ENCODE measurements at regions not wholly inside any gene's neighbourhood (a gene's known extent, or its start where the extent isn't known, plus 50 kb on each side); places are given as distances from the start of the nearest gene placed in this dataset.
A peak's percentile ranks its signal among the peaks of the same experiment; 100 is the strongest.

- Histone ChIP-seq H3K36me3 (replicated peaks) (no peaks in the 10 kb centered on the region), H3K27me3 (replicated peaks) (no peaks in the 10 kb centered on the region), H3K27ac (peak overlapping the region; percentile 70), H3K4me3 (ENCODE audit: low read depth, low read length) (peak overlapping the region; percentile 32)
- no peak for TF ChIP-seq CTCF (IDR thresholded peaks at IDR 0.05; ENCODE audit: low read depth, low read length, missing control alignments)
- in situ Hi-C loops (cut with HindIII; ENCODE audit: low pct_ligation_motif_present, low sequenced_read_pairs): no loop called here
- no peak for DNase-seq
Observed at GRCh38 chr7:25852211-25852938, 299.6 kb upstream of the NFE2L3 start.

DNA sequence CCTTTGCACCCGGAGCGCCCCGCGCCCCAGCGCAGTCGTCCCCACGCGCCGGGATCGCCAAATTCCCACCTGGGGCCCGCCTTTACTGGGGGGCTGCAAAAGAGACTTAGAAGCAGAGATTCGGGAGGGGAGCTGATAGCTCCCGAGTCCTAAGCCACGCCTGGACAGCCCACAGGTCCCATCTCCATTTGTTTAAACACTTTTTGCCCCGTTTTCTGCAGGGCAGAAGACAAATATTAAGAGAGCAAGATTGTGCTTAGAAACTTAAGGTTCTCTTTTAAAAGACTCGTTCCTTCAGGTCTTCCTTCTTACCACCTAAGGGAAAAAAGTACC is 299.1 kb upstream of the NFE2L3 start:
- Histone ChIP-seq H3K27me3 (replicated peaks) (no peaks in the 10 kb centered on the region), H3K36me3 (replicated peaks) (no peaks in the 10 kb centered on the region), H3K27ac (peak overlapping the region; percentile 70), H3K4me3 (ENCODE audit: low read depth, low read length) (peak overlapping the region; percentile 32)
- in situ Hi-C loops (cut with HindIII; ENCODE audit: low pct_ligation_motif_present, low sequenced_read_pairs): no loop called here
- DNase-seq: no peak
- TF ChIP-seq CTCF (IDR thresholded peaks at IDR 0.05; ENCODE audit: low read depth, low read length, missing control alignments): no peak

- Histone ChIP-seq H3K27ac (peak overlapping the region; percentile 68), H3K4me3 (ENCODE audit: low read depth, low read length) (no peak overlapping the region), H3K36me3 (replicated peaks) (no peaks in the 10 kb centered on the region), H3K27me3 (replicated peaks) (no peaks in the 10 kb centered on the region)
- DNase-seq: no peak
- TF ChIP-seq CTCF (IDR thresholded peaks at IDR 0.05; ENCODE audit: low read depth, low read length, missing control alignments): no peak
- in situ Hi-C loops (cut with HindIII; ENCODE audit: low pct_ligation_motif_present, low sequenced_read_pairs): no loop called here
Observed at GRCh38 chr7:25853314-25853713, 298.7 kb upstream of the NFE2L3 start.

GRCh38 chr7:25854059-25854458 is 297.9 kb upstream of the NFE2L3 start:
- H3K36me3 ChIP-seq (replicated peaks): no peaks in the 10 kb centered on the region
- peak overlapping the region; percentile 68 for H3K27ac ChIP-seq
- TF ChIP-seq CTCF (IDR thresholded peaks at IDR 0.05; ENCODE audit: low read depth, low read length, missing control alignments): no peak
- no peak for DNase-seq
- no peak overlapping the region for H3K4me3 ChIP-seq (ENCODE audit: low read depth, low read length)
- in situ Hi-C loops (cut with HindIII; ENCODE audit: low pct_ligation_motif_present, low sequenced_read_pairs): no loop called here
- H3K27me3 ChIP-seq (replicated peaks): no peaks in the 10 kb centered on the region

- Histone ChIP-seq H3K4me3 (ENCODE audit: low read depth, low read length) (peak overlapping the region; percentile 24), H3K36me3 (replicated peaks) (no peaks in the 10 kb centered on the region), H3K27me3 (replicated peaks) (no peaks in the 10 kb centered on the region), H3K27ac (peak overlapping the region; percentile 88)
- peak; percentile 99 for DNase-seq
- peak; percentile 86 for TF ChIP-seq CTCF (IDR thresholded peaks at IDR 0.05; ENCODE audit: low read depth, low read length, missing control alignments)
- in situ Hi-C loops (cut with HindIII; ENCODE audit: low pct_ligation_motif_present, low sequenced_read_pairs): no loop called here
Observed at GRCh38 chr7:25854608-25855497, 297.1 kb upstream of the NFE2L3 start.

Data from brain microvascular endothelial cell (primary cell).